Stimulated activated CD4-positive, alpha-beta T cell treated with anti-CD3 and anti-CD28 coated beads, TNF-alpha, amount 100 ng/mL, for 4 hours (primary cell): ENCODE measurements at regions not wholly inside any gene's neighbourhood (a gene's known extent, or its start where the extent isn't known, plus 50 kb on each side); places are given as distances from the start of the nearest gene placed in this dataset.

Experiments
- DNase-seq, 3 experiments: peaks; one replicate each; pipeline ENCODE4 v3.0.0-alpha.2; 2020; ENCODE audit warnings: low read depth in 3 of 3

DNA sequence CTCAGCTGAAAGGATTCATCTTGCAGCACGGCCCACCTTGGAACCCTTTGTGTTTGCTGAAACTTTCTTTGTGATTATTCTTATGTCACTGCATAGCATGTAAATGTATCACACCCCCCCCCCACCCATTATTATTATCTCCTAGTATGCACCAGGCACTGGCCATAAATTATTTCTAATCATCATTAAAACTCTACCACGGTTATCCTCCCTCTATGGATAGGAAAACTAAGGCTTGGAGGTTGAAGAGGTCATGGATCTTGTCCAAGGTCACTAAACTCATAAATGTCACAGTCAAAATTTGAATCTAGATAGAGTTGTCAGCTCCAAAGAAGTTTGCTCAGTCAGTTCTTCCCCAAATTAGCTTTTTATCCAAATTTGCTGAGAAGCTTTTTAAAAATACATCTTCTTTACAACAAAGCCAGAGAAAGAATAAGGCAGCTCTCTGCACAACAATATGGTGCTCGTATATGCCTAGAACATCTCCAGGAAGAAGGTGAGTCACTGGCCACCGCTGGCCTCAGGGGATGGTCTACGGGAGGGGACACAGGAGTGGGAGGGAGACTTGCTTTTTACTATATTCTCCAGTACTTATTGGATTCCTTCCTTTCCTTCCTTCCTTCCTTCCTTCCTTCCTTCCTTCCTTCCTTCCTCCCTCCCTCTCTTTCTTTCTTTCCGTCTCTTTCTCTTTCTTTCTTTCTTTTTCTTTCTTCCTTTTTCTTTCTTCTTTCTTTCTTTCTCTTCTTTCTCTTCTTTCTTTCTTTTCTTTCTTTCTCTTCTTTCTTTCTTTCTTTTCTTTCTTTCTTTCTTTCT, 134.5 kb downstream of the VEGFA start:
- no peak for DNase-seq

- no peak for DNase-seq
These were observed 133.8 kb downstream of the VEGFA start for GRCh38 chr6:43903739-43904290.

DNA sequence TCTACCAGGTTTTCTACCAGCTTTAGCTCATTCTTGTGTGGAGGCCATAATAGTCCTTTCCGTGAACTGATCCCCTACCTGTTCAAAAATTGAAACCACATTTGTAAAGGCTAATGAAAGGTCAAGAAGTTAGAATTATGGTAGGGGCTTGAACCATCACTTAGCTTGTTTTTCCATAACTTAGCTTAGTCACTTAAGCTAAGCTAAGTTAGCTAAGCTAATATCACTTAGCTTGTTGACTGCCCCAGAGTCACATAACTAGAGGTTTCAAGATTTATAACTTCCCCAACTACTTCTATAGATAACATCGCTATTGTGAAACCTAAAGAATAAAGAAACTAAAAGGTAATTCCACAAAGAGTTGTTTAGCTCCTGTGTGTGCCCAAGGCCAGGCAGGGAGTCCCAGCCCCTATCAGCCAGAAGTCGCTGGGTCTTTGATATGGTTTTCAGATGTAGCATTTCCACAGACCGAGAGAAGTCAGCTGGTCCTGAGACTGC, 131.8 kb downstream of the VEGFA start:
- no peak for DNase-seq

DNA sequence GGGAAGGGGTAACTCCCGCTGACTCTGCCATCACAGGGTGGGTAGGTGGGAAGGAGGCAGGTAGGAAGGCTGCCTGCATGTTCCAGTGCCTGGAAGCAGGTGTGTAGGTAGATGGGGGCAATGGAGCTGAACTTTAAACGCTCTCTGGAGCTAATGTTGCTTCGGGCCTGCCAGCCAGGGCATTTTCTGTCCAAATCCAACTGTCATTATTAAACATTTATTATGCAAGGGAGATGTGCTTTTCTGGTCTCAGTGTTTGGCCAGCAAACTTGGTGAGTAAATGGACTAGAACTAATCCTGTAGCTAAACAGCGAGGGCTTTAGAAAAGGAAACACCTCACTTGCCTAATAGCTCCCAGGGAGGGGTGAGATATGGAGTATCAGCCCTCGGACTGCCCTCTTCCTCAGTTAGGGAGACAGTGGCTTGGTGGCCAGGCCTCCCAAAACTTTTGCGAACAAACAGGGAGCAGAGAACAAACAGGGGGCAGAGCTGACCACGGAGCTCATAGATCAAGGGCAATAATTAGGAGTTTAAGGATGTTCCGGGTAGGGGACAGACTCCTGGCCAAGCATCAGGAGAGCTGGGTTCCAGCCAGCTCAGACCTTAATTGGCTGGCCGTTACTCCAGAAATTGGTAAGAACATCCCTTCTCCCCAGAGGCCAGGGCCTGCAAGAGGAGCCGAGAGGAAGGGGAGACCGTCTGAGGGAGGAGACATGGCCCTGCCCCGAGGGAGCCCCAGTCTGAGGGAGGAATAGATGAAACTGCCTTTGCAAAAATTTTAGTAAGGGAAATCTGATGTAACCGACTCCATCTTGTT, 131.1 kb downstream of the VEGFA start:
- DNase-seq = no peak

DNA sequence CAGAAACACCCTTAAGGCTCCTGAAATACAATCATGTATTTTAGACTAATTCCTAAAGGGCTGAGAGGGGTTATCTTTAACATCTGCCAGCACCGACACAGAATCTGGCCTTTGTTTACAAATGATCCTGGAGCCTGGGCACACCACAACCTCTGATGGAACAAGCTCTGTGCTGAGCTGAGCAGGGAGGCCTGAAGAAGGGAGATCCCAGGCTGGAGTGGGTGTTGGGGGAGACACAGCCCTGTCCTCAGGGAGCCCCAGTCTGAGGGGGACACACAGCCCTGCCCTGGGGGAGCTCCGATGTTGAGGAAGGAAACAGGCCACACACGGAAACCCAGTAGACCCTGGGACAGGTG, 130.5 kb downstream of the VEGFA start:
- DNase-seq = no peak

- DNase-seq = no peak
These were observed 129.8 kb downstream of the VEGFA start for GRCh38 chr6:43899830-43900229.

- no peak for DNase-seq
These were observed 128.5 kb downstream of the VEGFA start for GRCh38 chr6:43898358-43899131.

DNA sequence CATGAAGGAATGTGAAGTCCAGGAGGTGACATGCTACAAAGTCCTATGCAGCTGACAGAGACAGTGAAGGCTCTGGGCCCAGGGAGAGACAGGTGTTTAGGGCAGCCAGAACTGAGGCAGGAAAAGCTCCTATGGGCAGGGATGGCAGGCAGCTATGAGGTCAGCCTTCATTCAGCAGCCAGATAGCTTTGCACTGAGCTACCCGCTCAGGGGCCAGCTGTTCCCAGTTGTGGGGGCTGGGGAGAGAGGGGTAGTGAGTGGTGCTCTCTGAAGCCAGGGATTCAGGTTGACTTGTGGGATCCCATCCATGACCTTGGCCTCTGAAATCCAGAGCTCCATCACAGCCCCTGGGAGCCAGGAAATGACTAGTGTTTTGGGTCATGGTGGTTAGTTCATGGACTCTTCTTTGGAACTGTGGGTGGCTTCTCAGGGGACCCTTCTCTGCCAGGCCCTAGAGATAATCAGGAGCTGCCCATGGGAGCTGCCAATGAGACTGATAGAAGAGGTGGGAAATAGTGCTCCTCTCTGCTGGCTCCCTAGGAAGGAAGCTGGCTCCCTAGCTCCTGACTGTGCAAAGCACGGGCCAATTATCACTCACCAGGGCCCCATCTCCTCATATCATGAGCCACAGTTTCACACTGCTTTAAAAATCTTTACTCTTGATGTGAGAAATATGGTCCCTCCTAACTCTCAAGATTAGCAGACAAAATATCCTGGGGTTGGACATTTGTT, 127.7 kb downstream of the VEGFA start:
- DNase-seq = no peak

GRCh38 chr6:43896329-43897255, 126.6 kb downstream of the VEGFA start:
- DNase-seq = no peak

GRCh38 chr6:43895656-43896328, 125.8 kb downstream of the VEGFA start:
- no peak for DNase-seq

- no peak for DNase-seq
These were observed 123.1 kb downstream of the VEGFA start for GRCh38 chr6:43893073-43893472.

DNA sequence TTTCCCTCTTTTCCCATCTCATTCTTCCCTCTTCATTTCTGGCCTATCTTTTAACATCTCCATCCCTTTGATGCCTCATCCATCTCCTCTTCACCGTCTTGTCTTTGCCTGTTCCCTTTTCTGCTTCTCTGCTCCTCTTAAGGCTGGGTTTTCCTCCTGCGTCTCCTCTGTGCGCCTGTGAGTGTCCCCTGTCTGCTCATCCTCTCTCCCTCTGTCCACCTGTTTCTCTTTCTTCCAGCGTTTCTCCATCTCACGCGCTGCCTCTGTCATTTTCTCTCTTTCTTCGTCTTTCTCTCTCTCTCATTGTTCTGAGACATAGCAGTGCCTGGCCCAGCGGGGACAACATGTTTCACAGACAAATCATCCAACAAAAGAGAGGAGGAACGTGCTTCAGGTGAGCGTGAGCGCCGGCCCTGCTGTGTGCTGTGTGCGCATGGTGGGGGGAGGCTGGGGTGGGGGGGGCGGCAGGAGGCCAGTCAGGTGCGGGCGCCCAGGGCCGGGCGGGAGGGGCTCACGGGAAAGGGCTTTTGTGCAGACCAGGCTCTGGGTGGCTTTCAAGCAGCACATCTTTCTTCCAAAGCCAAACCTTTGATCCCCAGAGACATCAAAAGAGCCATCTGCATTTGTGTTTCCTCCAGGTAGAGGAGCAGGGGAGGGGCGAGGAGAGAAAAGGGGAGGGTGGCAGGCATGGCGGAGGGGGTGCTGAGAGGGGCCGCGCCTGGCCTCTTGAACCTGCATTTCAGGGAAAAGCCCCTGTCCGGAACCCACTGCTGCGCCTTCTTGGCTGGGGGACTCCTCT, 121.3 kb downstream of the VEGFA start:
- no peak for DNase-seq

DNA sequence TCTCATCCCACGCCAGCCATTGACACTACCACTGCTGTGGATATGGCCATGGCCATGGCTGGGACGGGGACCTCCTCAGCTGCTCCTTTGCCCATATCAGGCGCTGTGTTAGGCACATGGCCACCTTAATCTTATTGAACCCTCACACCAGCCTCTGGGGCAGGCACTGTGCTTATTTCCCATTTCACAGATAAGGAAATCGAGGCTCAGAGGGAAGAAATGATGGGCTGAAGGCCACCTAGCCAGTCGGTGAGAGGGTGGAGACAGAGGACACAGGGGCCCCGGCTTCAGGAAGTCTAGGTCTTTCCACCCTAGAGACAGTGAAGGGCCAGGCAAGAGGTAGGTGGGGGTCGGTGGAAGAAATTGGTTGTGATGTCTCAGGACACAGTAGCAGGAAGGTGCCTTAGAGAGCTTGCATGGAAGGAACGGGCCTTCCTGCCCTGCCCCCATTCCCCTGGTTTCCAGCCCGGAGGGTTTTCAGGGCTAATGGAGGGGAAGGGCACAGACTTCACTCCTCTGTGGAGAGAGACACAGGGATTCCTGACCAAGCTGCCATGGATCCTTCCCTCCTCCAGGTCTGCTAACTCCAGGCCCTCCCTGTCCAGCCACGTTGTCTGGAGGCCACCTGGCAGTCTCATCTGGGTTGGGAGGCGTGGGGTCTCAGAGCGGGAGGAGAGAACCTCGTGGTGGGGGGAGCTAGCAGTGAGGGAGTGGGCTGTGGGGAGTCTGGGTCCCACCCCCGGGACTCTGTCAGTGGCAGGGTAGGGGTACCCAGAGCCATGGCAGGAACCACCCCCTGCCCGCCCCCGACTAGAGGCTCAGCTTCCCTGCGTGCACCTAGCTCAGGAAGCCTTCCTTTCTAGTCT, 120.4 kb downstream of the VEGFA start:
- no peak for DNase-seq

GRCh38 chr6:43887906-43888683, 118.1 kb downstream of the VEGFA start:
- DNase-seq = no peak

- no peak for DNase-seq
These were observed 117.4 kb downstream of the VEGFA start for GRCh38 chr6:43887340-43887858.

- no peak for DNase-seq
These were observed 116.8 kb downstream of the VEGFA start for GRCh38 chr6:43886717-43887339.
